Panc1 (cell line): ENCODE measurements at regions not wholly inside any gene's neighbourhood (a gene's known extent, or its start where the extent isn't known, plus 50 kb on each side); places are given as distances from the start of the nearest gene placed in this dataset.

Experiments
- POLR2AphosphoS5 ChIP-seq: IDR thresholded peaks from 2 replicates; pipeline ENCODE4 v1.6.1; 2012; ENCODE audit warnings: mild to moderate bottlenecking, low read depth, low read length, moderate library complexity
- TCF7L2 ChIP-seq: IDR thresholded peaks from 2 replicates; pipeline ENCODE4 v1.6.1; 2011; ENCODE audit warnings: mild to moderate bottlenecking, low read depth, low read length, inconsistent platforms
- TF ChIP-seq, protein P1 (sequence below): fragments of 450-650 bp; IDR thresholded peaks from 2 replicates; pipeline ENCODE4 v1.5.1; 2017; ENCODE audit warnings: mild to moderate bottlenecking
- TF ChIP-seq, protein P2 (sequence below), 2 experiments: IDR thresholded peaks; 2 replicates each; pipeline ENCODE4 v1.6.1; 2011 to 2012; ENCODE audit warnings: low read depth in 2 of 2, control low read depth in 1 of 2, low read length in 1 of 2, mild to moderate bottlenecking in 1 of 2, moderate library complexity in 1 of 2; ENCODE audit not compliant: insufficient read depth in 1 of 2

DNA sequence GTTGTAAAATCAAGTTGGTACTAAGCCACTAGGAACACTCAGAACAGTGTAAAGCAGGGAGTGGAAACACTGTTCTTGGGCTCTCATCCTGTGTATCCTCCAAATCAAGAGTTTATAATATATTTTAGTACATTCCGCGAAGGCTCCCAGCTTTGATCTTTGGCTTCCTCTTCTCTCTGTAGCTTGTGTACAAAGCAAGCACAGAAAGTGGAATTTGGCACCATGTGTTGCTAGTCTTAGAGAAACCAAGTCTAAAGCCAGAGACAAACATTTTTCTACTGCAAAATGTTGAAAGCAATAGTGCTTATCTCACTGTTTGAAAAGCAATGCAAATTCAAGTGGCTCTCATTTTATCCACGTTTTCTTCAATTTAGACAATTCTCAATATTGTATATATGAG lies 1893.3 kb upstream of the WWC1 start:
- TF ChIP-seq POLR2AphosphoS5 (no peak), TCF7L2 (no peak)
- TF ChIP-seq, protein P1, sequence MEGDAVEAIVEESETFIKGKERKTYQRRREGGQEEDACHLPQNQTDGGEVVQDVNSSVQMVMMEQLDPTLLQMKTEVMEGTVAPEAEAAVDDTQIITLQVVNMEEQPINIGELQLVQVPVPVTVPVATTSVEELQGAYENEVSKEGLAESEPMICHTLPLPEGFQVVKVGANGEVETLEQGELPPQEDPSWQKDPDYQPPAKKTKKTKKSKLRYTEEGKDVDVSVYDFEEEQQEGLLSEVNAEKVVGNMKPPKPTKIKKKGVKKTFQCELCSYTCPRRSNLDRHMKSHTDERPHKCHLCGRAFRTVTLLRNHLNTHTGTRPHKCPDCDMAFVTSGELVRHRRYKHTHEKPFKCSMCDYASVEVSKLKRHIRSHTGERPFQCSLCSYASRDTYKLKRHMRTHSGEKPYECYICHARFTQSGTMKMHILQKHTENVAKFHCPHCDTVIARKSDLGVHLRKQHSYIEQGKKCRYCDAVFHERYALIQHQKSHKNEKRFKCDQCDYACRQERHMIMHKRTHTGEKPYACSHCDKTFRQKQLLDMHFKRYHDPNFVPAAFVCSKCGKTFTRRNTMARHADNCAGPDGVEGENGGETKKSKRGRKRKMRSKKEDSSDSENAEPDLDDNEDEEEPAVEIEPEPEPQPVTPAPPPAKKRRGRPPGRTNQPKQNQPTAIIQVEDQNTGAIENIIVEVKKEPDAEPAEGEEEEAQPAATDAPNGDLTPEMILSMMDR: no peak
- TF ChIP-seq, protein P2, sequence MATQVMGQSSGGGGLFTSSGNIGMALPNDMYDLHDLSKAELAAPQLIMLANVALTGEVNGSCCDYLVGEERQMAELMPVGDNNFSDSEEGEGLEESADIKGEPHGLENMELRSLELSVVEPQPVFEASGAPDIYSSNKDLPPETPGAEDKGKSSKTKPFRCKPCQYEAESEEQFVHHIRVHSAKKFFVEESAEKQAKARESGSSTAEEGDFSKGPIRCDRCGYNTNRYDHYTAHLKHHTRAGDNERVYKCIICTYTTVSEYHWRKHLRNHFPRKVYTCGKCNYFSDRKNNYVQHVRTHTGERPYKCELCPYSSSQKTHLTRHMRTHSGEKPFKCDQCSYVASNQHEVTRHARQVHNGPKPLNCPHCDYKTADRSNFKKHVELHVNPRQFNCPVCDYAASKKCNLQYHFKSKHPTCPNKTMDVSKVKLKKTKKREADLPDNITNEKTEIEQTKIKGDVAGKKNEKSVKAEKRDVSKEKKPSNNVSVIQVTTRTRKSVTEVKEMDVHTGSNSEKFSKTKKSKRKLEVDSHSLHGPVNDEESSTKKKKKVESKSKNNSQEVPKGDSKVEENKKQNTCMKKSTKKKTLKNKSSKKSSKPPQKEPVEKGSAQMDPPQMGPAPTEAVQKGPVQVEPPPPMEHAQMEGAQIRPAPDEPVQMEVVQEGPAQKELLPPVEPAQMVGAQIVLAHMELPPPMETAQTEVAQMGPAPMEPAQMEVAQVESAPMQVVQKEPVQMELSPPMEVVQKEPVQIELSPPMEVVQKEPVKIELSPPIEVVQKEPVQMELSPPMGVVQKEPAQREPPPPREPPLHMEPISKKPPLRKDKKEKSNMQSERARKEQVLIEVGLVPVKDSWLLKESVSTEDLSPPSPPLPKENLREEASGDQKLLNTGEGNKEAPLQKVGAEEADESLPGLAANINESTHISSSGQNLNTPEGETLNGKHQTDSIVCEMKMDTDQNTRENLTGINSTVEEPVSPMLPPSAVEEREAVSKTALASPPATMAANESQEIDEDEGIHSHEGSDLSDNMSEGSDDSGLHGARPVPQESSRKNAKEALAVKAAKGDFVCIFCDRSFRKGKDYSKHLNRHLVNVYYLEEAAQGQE (IDR thresholded peaks at IDR 0.05; ENCODE audit: insufficient read depth in 1 of 2, low read depth in 2 of 2, low read length in 1 of 2): no peak
